HepG2 (cell line): ENCODE measurements at regions not wholly inside any gene's neighbourhood (a gene's known extent, or its start where the extent isn't known, plus 50 kb on each side); places are given as distances from the start of the nearest gene placed in this dataset.
A peak's percentile ranks its signal among the peaks of the same experiment; 100 is the strongest.

ENCODE experiments used
- ATF1 ChIP-seq: IDR thresholded peaks from 2 replicates; pipeline ENCODE4 v1.6.1; 2016; ENCODE audit warnings: mild to moderate bottlenecking, control low read depth
- EHMT2 ChIP-seq: fragments of 200-600 bp; sonication (generic); IDR thresholded peaks from 2 replicates; pipeline ENCODE4 v1.7.0; 2017; ENCODE audit warnings: antibody characterized with exemption, low read depth, low read length, borderline replicate concordance
- FOXA1 ChIP-seq, 2 experiments: fragments of 450-650 bp in 1 of 2; sonication (generic) in 1 of 2; formaldehyde crosslinking in 1 of 2; IDR thresholded peaks; 2 replicates each; pipeline versions ENCODE4 v1.4.0 to v1.6.1; 2016 to 2020; ENCODE audit warnings: missing genetic modification reagents in 1 of 2
- FOXP1 ChIP-seq, 2 experiments: fragments of 450-650 bp in 1 of 2; IDR thresholded peaks; 2 replicates each; pipeline ENCODE4 v1.6.1; 2017 to 2018; ENCODE audit warnings: antibody characterized with exemption in 1 of 2
- GATAD2A ChIP-seq: IDR thresholded peaks from 2 replicates; pipeline ENCODE4 v1.6.1; 2016
- HDAC2 ChIP-seq: sonication (generic); formaldehyde crosslinking; IDR thresholded peaks from 2 replicates; pipeline ENCODE4 v1.4.0; 2020; ENCODE audit warnings: missing genetic modification reagents
- NR2F6 ChIP-seq, 2 experiments: IDR thresholded peaks; 2 replicates each; pipeline ENCODE4 v1.6.1; 2016; ENCODE audit warnings: antibody characterized with exemption in 1 of 2, mild to moderate bottlenecking in 1 of 2
- PITX1 ChIP-seq: sonication (generic); formaldehyde crosslinking; IDR thresholded peaks from 2 replicates; pipeline ENCODE4 v1.5.1; 2020; ENCODE audit warnings: mild to moderate bottlenecking, missing genetic modification reagents
- SIX1 ChIP-seq: sonication (generic); formaldehyde crosslinking; IDR thresholded peaks from 2 replicates; pipeline ENCODE4 v1.4.0; 2020; ENCODE audit warnings: missing genetic modification reagents, borderline replicate concordance
- SKI ChIP-seq: fragments of 450-650 bp; IDR thresholded peaks from one replicate; pipeline ENCODE4 v1.6.1; 2018; ENCODE audit warnings: mild to moderate bottlenecking; ENCODE audit not compliant: partially characterized antibody
- TEAD3 ChIP-seq: optimal IDR thresholded peaks from 2 replicates; pipeline ENCODE3; 2016; ENCODE audit warnings: borderline replicate concordance
- TGIF2 ChIP-seq: IDR thresholded peaks from 2 replicates; pipeline ENCODE4 v1.6.1; 2016; ENCODE audit warnings: control low read depth, missing compliant biosample characterization
- THAP11 ChIP-seq: IDR thresholded peaks from 2 replicates; pipeline ENCODE4 v1.6.1; 2016; ENCODE audit warnings: missing biosample characterization, missing genetic modification reagents
- ZMYM4 ChIP-seq: sonication (generic); formaldehyde crosslinking; IDR thresholded peaks from 2 replicates; pipeline ENCODE4 v1.8.1; 2023; ENCODE audit warnings: mild to moderate bottlenecking, missing genetic modification reagents
- ZNF136 ChIP-seq: sonication (generic); formaldehyde crosslinking; IDR thresholded peaks from 2 replicates; pipeline ENCODE4 v1.8.1; 2022; ENCODE audit warnings: low read depth, mild to moderate bottlenecking, moderate library complexity, missing genetic modification reagents
- ZNF749 ChIP-seq: sonication (generic); formaldehyde crosslinking; IDR thresholded peaks from 2 replicates; pipeline ENCODE4 v1.8.0; 2022; ENCODE audit warnings: mild to moderate bottlenecking, missing genetic modification reagents, moderate library complexity, borderline replicate concordance
- ZNF850 ChIP-seq: sonication (generic); formaldehyde crosslinking; conservative IDR thresholded peaks from 2 replicates; pipeline ENCODE4 v1.9.0; 2021; ENCODE audit warnings: mild to moderate bottlenecking, missing genetic modification reagents
- TF ChIP-seq, protein P1 (sequence below): sonication (generic); formaldehyde crosslinking; IDR thresholded peaks from 2 replicates; pipeline ENCODE4 v1.4.0; 2020; ENCODE audit warnings: mild to moderate bottlenecking, missing genetic modification reagents
- TF ChIP-seq, protein P2 (sequence below): IDR thresholded peaks from 2 replicates; pipeline ENCODE4 v1.4.0; 2020; ENCODE audit warnings: mild to moderate bottlenecking, missing genetic modification reagents
- TF ChIP-seq, protein P3 (sequence below): sonication (generic); formaldehyde crosslinking; IDR thresholded peaks from 2 replicates; pipeline ENCODE4 v1.4.0; 2020; ENCODE audit warnings: missing genetic modification reagents
- TF ChIP-seq, protein P4 (sequence below): IDR thresholded peaks from 2 replicates; pipeline ENCODE4 v1.6.1; 2016; ENCODE audit warnings: mild to moderate bottlenecking
- TF ChIP-seq, protein P5 (sequence below): fragments of 450-650 bp; IDR thresholded peaks from 2 replicates; pipeline ENCODE4 v1.6.1; 2016

DNA sequence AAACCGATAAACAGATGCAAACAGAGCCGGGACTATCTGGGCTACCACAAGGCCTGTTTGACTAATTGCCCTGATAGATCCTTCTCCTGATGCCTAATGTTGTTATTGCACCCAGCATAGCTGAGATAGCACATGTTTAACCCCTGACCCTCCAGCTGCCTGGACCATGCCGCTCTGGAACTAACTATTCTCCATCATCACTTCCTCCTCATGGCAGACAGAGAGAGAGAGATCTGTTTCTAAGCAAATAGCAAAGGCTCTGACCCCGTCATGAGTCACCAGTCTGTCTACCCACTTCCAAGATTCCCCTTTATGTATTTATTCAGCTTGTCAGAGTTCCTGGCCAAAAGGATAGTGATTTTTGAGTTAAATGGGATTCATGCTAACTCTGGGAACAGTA is 58.2 kb upstream of the FLRT2 start (continued):
- TF ChIP-seq NR2F6 (IDR thresholded peaks at IDR 0.05): peak; percentile 68
- peak; percentile 92 for TF ChIP-seq NR2F6 (CRISPR knock-in tag; IDR thresholded peaks at IDR 0.05)
- TF ChIP-seq, protein P1, sequence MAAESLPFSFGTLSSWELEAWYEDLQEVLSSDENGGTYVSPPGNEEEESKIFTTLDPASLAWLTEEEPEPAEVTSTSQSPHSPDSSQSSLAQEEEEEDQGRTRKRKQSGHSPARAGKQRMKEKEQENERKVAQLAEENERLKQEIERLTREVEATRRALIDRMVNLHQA (CRISPR knock-in tag): no peak
- peak; percentile 54; the same call in 1 of the 2 replicates for TF ChIP-seq ATF1
- peak; percentile 49; the same call in 1 of the 2 replicates for TF ChIP-seq PITX1 (CRISPR knock-in tag)
- no peak for TF ChIP-seq FOXP1 (IDR thresholded peaks at IDR 0.05)
- 0 out of 2 replicates have a peak, but pooled peaks have one; percentile 5 for TF ChIP-seq FOXP1 (CRISPR knock-in tag; IDR thresholded peaks at IDR 0.05)
- TF ChIP-seq EHMT2: no peak
- TF ChIP-seq ZNF136 (CRISPR knock-in tag): no peak
- TF ChIP-seq, protein P2, sequence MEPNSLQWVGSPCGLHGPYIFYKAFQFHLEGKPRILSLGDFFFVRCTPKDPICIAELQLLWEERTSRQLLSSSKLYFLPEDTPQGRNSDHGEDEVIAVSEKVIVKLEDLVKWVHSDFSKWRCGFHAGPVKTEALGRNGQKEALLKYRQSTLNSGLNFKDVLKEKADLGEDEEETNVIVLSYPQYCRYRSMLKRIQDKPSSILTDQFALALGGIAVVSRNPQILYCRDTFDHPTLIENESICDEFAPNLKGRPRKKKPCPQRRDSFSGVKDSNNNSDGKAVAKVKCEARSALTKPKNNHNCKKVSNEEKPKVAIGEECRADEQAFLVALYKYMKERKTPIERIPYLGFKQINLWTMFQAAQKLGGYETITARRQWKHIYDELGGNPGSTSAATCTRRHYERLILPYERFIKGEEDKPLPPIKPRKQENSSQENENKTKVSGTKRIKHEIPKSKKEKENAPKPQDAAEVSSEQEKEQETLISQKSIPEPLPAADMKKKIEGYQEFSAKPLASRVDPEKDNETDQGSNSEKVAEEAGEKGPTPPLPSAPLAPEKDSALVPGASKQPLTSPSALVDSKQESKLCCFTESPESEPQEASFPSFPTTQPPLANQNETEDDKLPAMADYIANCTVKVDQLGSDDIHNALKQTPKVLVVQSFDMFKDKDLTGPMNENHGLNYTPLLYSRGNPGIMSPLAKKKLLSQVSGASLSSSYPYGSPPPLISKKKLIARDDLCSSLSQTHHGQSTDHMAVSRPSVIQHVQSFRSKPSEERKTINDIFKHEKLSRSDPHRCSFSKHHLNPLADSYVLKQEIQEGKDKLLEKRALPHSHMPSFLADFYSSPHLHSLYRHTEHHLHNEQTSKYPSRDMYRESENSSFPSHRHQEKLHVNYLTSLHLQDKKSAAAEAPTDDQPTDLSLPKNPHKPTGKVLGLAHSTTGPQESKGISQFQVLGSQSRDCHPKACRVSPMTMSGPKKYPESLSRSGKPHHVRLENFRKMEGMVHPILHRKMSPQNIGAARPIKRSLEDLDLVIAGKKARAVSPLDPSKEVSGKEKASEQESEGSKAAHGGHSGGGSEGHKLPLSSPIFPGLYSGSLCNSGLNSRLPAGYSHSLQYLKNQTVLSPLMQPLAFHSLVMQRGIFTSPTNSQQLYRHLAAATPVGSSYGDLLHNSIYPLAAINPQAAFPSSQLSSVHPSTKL (CRISPR knock-in tag): peak; percentile 92
- peak; percentile 91; the same call in 1 of the 2 replicates for TF ChIP-seq SIX1 (CRISPR knock-in tag)
- TF ChIP-seq GATAD2A (CRISPR knock-in tag): peak; percentile 79
- peak; percentile 91 for TF ChIP-seq SKI
- TF ChIP-seq ZMYM4 (CRISPR knock-in tag): peak; percentile 68; the same call in 1 of the 2 replicates
- TF ChIP-seq, protein P3, sequence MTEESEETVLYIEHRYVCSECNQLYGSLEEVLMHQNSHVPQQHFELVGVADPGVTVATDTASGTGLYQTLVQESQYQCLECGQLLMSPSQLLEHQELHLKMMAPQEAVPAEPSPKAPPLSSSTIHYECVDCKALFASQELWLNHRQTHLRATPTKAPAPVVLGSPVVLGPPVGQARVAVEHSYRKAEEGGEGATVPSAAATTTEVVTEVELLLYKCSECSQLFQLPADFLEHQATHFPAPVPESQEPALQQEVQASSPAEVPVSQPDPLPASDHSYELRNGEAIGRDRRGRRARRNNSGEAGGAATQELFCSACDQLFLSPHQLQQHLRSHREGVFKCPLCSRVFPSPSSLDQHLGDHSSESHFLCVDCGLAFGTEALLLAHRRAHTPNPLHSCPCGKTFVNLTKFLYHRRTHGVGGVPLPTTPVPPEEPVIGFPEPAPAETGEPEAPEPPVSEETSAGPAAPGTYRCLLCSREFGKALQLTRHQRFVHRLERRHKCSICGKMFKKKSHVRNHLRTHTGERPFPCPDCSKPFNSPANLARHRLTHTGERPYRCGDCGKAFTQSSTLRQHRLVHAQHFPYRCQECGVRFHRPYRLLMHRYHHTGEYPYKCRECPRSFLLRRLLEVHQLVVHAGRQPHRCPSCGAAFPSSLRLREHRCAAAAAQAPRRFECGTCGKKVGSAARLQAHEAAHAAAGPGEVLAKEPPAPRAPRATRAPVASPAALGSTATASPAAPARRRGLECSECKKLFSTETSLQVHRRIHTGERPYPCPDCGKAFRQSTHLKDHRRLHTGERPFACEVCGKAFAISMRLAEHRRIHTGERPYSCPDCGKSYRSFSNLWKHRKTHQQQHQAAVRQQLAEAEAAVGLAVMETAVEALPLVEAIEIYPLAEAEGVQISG (CRISPR knock-in tag): peak; percentile 52; the same call in 1 of the 2 replicates
- peak; percentile 30; the same call in 1 of the 2 replicates for TF ChIP-seq THAP11 (CRISPR knock-in tag)
- TF ChIP-seq, protein P4, sequence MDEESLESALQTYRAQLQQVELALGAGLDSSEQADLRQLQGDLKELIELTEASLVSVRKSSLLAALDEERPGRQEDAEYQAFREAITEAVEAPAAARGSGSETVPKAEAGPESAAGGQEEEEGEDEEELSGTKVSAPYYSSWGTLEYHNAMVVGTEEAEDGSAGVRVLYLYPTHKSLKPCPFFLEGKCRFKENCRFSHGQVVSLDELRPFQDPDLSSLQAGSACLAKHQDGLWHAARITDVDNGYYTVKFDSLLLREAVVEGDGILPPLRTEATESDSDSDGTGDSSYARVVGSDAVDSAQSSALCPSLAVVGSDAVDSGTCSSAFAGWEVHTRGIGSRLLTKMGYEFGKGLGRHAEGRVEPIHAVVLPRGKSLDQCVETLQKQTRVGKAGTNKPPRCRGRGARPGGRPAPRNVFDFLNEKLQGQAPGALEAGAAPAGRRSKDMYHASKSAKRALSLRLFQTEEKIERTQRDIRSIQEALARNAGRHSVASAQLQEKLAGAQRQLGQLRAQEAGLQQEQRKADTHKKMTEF: peak; percentile 60
- TF ChIP-seq TEAD3: peak; percentile 73
- no peak for TF ChIP-seq FOXA1 (IDR thresholded peaks at IDR 0.05)
- peak; percentile 70 for TF ChIP-seq FOXA1 (CRISPR knock-in tag; IDR thresholded peaks at IDR 0.05)
- peak; percentile 70 for TF ChIP-seq HDAC2 (CRISPR knock-in tag)
- TF ChIP-seq TGIF2: no peak
- no peak for TF ChIP-seq ZNF749 (CRISPR knock-in tag)
- TF ChIP-seq, protein P5, sequence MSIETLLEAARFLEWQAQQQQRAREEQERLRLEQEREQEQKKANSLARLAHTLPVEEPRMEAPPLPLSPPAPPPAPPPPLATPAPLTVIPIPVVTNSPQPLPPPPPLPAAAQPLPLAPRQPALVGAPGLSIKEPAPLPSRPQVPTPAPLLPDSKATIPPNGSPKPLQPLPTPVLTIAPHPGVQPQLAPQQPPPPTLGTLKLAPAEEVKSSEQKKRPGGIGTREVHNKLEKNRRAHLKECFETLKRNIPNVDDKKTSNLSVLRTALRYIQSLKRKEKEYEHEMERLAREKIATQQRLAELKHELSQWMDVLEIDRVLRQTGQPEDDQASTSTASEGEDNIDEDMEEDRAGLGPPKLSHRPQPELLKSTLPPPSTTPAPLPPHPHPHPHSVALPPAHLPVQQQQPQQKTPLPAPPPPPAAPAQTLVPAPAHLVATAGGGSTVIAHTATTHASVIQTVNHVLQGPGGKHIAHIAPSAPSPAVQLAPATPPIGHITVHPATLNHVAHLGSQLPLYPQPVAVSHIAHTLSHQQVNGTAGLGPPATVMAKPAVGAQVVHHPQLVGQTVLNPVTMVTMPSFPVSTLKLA: peak; percentile 58
- TF ChIP-seq ZNF850 (CRISPR knock-in tag): no peak
